Loucy (cell line): ENCODE measurements at regions not wholly inside any gene's neighbourhood (a gene's known extent, or its start where the extent isn't known, plus 50 kb on each side); places are given as distances from the start of the nearest gene placed in this dataset.

Experiments used
- H2AFZ ChIP-seq: fragments of 200-600 bp; sonication (generic); 2 replicates; pipeline ENCODE4 v1.6.0; 2016; ENCODE audit warnings: antibody characterized with exemption, mild to moderate bottlenecking, low read length, moderate library complexity
- H3F3A ChIP-seq: fragments of 200-600 bp; 2 replicates; pipeline ENCODE4 v1.6.0; 2016; ENCODE audit warnings: antibody characterized with exemption, low read depth, mild to moderate bottlenecking
- H3K27me3 ChIP-seq: fragments of 200-600 bp; sonication (generic); 2 replicates; pipeline ENCODE4 v1.6.1; 2014; ENCODE audit warnings: low read length, mild to moderate bottlenecking; ENCODE audit not compliant: insufficient read depth, poor library complexity, severe bottlenecking
- H3K36me3 ChIP-seq: fragments of 200-600 bp; sonication (generic); 2 replicates; pipeline ENCODE4 v1.6.1; 2016; ENCODE audit warnings: low read length; ENCODE audit not compliant: insufficient read depth
- H3K4me1 ChIP-seq: fragments of 200-600 bp; sonication (generic); 2 replicates; pipeline ENCODE4 v1.5.1; 2014; ENCODE audit warnings: low read length, mild to moderate bottlenecking; ENCODE audit not compliant: insufficient read depth, poor library complexity, severe bottlenecking
- H3K4me2 ChIP-seq: fragments of 200-600 bp; sonication (generic); 2 replicates; pipeline ENCODE4 v1.6.0; 2014; ENCODE audit warnings: antibody characterized with exemption, low read length, low read depth, mild to moderate bottlenecking; ENCODE audit not compliant: poor library complexity, severe bottlenecking
- H3K4me3 ChIP-seq: fragments of 200-600 bp; sonication (generic); 2 replicates; pipeline ENCODE4 v1.5.1; 2014; ENCODE audit warnings: low read length, mild to moderate bottlenecking, mixed read lengths; ENCODE audit not compliant: poor library complexity, severe bottlenecking
- H3K79me2 ChIP-seq: fragments of 200-600 bp; sonication (generic); 2 replicates; pipeline ENCODE4 v1.6.1; 2014; ENCODE audit warnings: low read length; ENCODE audit not compliant: insufficient read depth
- H3K9ac ChIP-seq: fragments of 200-600 bp; sonication (generic); 2 replicates; pipeline ENCODE4 v1.6.0; 2014; ENCODE audit warnings: mild to moderate bottlenecking, low read depth, low read length, moderate library complexity; ENCODE audit not compliant: poor library complexity, severe bottlenecking
- H3K9me2 ChIP-seq: fragments of 200-600 bp; sonication (generic); replicated peaks from 2 replicates; pipeline ENCODE4 v1.6.1; 2016; ENCODE audit warnings: low read depth, low read length, mixed read lengths
- H3K9me3 ChIP-seq: fragments of 200-600 bp; sonication (generic); 2 replicates; pipeline ENCODE4 v1.6.1; 2014; ENCODE audit warnings: mild to moderate bottlenecking, antibody characterized with exemption, low read length, low read depth; ENCODE audit not compliant: insufficient read depth
- H4K20me1 ChIP-seq: fragments of 200-600 bp; sonication (generic); 2 replicates; pipeline ENCODE4 v1.6.0; 2014; ENCODE audit warnings: antibody characterized with exemption, low read length, mild to moderate bottlenecking; ENCODE audit not compliant: insufficient read depth, poor library complexity, severe bottlenecking
- CTCF ChIP-seq: fragments of 200-600 bp; sonication (generic); conservative IDR thresholded peaks from 2 replicates; pipeline ENCODE4 v1.5.1; 2014; ENCODE audit warnings: mild to moderate bottlenecking, antibody characterized with exemption, low read length
- EZH2phosphoT487 ChIP-seq: fragments of 200-600 bp; IDR thresholded peaks from 2 replicates; pipeline ENCODE4 v1.6.1; 2018; ENCODE audit warnings: antibody characterized with exemption, mild to moderate bottlenecking, moderate library complexity, borderline replicate concordance

- Histone ChIP-seq H3K9me3 (no peaks in the 10 kb centered on the region), H3K79me2 (no peaks in the 10 kb centered on the region), H3F3A (no peaks in the 10 kb centered on the region), H4K20me1 (no peaks in the 10 kb centered on the region), H3K27me3 (no peaks in the 10 kb centered on the region), H3K9me2 (no peaks in the 10 kb centered on the region), H3K4me3 (no peak overlapping the region), H3K36me3 (peaks cover 16% of the 10 kb centered on the region; the same call in 1 of the 2 replicates), H3K4me1 (no peaks in the 10 kb centered on the region), H3K9ac (no peak overlapping the region), H3K4me2 (no peak overlapping the region), H2AFZ (no peak overlapping the region)
- no peak for TF ChIP-seq EZH2phosphoT487
- no peak for TF ChIP-seq CTCF
These were observed 388.1 kb downstream of the KCNRG start for GRCh38 chr13:50403311-50403710.

- Histone ChIP-seq H4K20me1 (no peaks in the 10 kb centered on the region), H3F3A (no peaks in the 10 kb centered on the region), H3K4me2 (no peak overlapping the region), H3K9me2 (no peaks in the 10 kb centered on the region), H3K9ac (no peak overlapping the region), H3K4me1 (no peaks in the 10 kb centered on the region), H3K9me3 (no peaks in the 10 kb centered on the region), H3K36me3 (peaks cover 15% of the 10 kb centered on the region; the same call in 1 of the 2 replicates), H3K4me3 (no peak overlapping the region), H2AFZ (no peak overlapping the region), H3K27me3 (no peaks in the 10 kb centered on the region), H3K79me2 (no peaks in the 10 kb centered on the region)
- TF ChIP-seq CTCF (no peak), EZH2phosphoT487 (no peak)
These were observed 388.9 kb downstream of the KCNRG start for GRCh38 chr13:50404116-50404515.

- no peaks in the 10 kb centered on the region for H3K4me1 ChIP-seq
- no peaks in the 10 kb centered on the region for H3K27me3 ChIP-seq
- H3K9me3 ChIP-seq = no peaks in the 10 kb centered on the region
- H3K79me2 ChIP-seq = no peaks in the 10 kb centered on the region
- no peaks in the 10 kb centered on the region for H3K9me2 ChIP-seq
- no peak overlapping the region for H2AFZ ChIP-seq
- no peak overlapping the region for H3K9ac ChIP-seq
- H3K4me2 ChIP-seq = no peak overlapping the region
- H3F3A ChIP-seq = no peaks in the 10 kb centered on the region
- H3K4me3 ChIP-seq = no peak overlapping the region
- peaks cover 12% of the 10 kb centered on the region; the same call in 1 of the 2 replicates for H3K36me3 ChIP-seq
- TF ChIP-seq CTCF (no peak), EZH2phosphoT487 (no peak)
- no peaks in the 10 kb centered on the region for H4K20me1 ChIP-seq
These were observed 389.5 kb downstream of the KCNRG start for GRCh38 chr13:50404769-50405168.
